SW 1271 (cell line): ENCODE measurements at regions not wholly inside any gene's neighbourhood (a gene's known extent, or its start where the extent isn't known, plus 50 kb on each side); places are given as distances from the start of the nearest gene placed in this dataset.
"Not testable (repeated sequence)": the region's sequence is repeated elsewhere in the genome, so short reads cannot be mapped to it uniquely, and the experiment has no call there.

Experiments used
- DNase-seq, 2 experiments: peaks; one replicate each; lab custom pipeline; 2025; lab: John Stamatoyannopoulos, UW

DNA sequence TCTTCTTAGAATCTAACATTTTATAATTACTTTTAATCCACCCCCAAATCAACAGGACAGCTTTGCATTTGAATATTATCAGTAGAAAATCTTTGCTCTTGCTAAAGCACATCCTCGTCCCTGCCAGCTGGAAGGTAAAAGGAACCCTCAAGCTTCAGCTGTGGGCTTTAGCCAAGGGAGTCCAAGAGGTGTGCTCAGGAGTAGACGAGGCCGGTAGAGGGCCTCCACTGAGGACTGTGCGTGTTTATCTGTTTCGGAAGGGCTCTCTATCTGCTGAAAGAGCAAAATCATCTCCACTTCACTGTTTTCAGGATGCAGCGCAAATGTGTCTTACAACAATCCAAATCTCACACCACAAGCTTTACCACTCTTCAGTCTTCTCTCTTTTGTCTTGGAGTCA lies 257.4 kb upstream of the IL12A start:
- DNase-seq: no peak

- peak in 1 of 2 experiments; percentile 8 for DNase-seq
Observed at GRCh38 chr3:159732172-159733111, 256.2 kb upstream of the IL12A start.

- peak in 1 of 2 experiments; percentile 11 for DNase-seq
Observed at GRCh38 chr3:159733194-159733860, 255.3 kb upstream of the IL12A start.

GRCh38 chr3:159734681-159735080 lies 254.0 kb upstream of the IL12A start:
- no peak for DNase-seq

- DNase-seq: no peak
Observed at GRCh38 chr3:159739166-159739565, 249.5 kb upstream of the IL12A start.

GRCh38 chr3:159739969-159740368 lies 248.7 kb upstream of the IL12A start:
- no peak for DNase-seq

DNA sequence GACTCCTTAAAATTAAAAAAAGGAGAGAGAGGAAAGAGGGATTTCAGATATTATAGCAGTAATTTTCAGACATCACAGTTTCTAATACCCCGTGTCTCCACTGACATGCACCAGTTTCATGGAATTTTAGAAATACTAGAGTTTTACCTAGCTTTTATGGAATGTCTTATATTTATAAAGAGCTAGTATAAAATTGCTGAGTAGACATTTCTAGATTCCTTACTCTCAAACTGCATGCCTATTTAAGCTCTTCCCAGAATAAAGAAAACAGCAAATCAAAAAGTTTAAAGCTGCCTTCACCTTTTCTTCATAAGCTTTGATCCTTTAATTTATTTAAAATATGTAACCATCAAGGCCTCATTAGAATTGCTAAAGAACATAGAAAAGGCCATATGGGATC lies 247.4 kb upstream of the IL12A start:
- no peak for DNase-seq

GRCh38 chr3:159748425-159748824 lies 240.2 kb upstream of the IL12A start:
- no peak for DNase-seq

GRCh38 chr3:159749406-159749805 lies 239.2 kb upstream of the IL12A start:
- no peak for DNase-seq

GRCh38 chr3:159751146-159751545 lies 237.5 kb upstream of the IL12A start:
- DNase-seq: no peak

GRCh38 chr3:159751752-159752151 lies 236.9 kb upstream of the IL12A start:
- no peak for DNase-seq

DNA sequence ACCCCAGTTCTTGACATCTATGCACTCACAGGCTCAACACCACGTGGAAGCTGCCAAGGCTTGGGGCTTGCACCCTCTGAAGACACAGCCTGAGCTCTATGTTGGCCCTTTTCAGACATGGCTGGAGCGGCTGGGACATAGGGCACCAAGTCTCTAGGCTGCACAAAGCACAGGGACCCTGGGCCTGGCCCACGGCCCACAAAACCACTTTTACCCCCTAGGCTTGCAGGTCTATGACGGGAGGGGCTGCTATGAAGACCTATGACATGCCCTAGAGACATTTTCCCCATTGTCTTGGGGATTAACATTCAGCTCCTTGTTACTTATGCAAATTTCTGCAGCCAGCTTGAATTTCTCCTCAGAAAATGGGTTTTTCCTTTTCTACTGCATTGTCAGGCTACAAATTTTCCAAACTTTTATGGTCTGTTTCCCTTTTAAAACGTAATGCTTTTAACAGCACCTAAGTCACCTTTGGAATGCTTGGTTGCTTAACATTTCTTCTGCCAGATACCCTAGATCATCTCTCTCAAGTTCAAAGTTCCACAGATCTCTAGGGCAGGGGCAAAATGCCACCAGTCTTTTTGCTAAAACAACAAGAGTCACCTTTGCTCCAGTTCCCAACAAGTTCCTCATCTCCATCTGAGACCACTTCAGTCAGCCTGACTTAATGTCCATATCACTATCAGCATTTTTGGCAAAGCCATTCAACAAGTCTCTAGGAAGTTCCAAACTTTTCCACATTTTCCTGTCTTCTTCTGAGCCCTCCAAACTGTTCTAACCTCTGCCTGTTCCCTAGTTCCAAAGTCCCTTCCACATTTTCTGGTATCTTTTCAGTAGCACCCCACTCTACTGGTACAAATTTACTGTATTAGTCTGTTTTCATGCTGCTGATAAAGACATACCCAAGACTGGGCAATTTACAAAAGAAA lies 232.1 kb upstream of the IL12A start:
- DNase-seq: not testable (repeated sequence)

DNA sequence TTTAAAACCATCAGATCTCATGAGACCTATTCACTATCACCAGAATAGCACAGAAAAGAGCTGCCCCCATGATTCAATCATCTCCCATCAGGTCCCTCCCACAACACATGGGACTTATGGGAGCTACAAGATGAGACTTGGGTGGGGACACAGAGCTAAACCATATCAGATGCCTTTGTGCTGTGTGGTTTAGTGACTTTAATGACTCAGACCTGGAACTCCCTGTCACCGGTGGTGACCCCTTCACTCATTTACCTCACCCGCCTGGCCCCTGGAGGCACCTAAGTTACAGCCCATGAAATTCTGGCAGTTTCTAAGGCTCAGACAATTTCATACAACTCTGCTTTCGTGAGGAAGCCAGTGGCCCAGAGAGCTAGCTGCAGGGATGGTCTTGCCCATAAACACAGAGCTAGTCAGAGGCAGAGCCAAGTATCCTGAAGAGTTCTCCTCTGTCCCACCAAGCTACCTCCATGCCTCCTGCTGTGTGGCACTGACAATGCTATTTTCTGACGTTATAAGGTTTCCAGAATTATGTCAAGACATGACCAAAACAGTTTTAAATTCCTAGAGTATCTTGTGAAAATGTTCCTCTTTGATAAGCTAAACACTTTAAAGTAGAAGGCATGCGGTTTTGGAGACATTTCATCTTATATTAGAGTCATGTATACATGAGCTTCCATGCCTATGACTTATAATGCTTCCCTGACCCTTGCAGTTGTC lies 231.1 kb upstream of the IL12A start:
- no peak for DNase-seq

GRCh38 chr3:159760046-159760445 lies 228.6 kb upstream of the IL12A start:
- DNase-seq: no peak

DNA sequence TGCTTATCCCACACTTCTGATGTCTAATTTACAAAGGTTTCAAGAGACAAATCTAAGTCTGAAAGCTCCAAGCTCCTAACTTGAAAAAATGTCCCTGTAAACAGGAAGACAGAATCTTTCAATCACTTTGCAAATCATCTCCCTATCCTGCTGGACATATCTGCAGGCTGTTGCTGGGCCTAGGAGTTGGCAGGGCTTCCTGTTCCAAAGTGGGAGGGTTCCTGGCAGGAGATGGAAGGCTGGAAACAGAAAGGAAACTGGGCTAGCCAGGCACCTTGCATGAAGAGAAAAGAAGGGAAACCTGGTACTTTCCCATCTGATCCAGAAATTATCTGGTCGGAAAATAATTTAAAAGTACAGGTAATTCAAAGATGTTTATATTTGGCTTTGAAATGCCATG lies 227.3 kb upstream of the IL12A start:
- DNase-seq: peak in 1 of 2 experiments; percentile 35

GRCh38 chr3:159761848-159762635 lies 226.6 kb upstream of the IL12A start:
- peak in 1 of 2 experiments; percentile 36 for DNase-seq

DNA sequence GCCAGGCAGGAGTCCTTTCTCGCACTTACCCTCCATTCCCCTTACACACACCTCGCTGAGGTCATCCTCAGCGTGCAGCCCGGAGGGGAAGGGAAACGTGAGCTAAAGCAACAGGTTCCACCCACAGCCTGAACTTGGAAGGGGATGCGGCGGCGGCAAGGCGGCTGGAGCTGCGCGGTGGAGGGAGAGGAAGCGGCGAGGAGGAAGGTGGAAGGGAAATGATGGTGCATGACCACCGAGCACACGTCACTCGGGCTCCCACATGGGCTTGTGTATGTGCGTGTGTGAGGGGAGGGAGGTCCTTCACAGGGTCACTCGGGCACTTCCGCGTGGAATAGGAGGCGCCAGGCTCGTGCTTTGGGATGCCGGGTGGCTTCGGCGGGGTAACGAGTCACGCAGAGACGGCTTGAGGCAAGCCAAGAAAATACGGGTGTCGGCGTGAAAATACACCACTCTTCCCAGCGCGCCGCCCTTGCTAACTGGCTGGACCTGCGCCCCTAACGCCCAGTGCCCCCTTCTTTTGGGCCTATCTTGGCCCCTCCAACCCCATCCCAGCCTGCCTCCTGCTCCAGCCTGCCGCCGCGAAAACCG lies 225.5 kb upstream of the IL12A start:
- DNase-seq: peak; percentile 28 to 56

- DNase-seq: peak; percentile 81 to 89
Observed at GRCh38 chr3:159763602-159764489, 224.8 kb upstream of the IL12A start.

- DNase-seq: no peak
Observed at GRCh38 chr3:159764490-159765029, 224.1 kb upstream of the IL12A start.
